Suprapubic skin (tissue), 4 donors: ENCODE measurements at regions not wholly inside any gene's neighbourhood (a gene's known extent, or its start where the extent isn't known, plus 50 kb on each side); places are given as distances from the start of the nearest gene placed in this dataset.

Experiments
- DNase-seq, 2 donors: peaks; one replicate each; pipeline ENCODE4 v3.0.0-alpha.2; 2019; ENCODE audit warnings: low spot score in 2 of 2
- H3K27ac ChIP-seq: fragments of 200-600 bp; sonication (generic); one replicate; pipeline ENCODE4 v1.5.1; 2019
- H3K27me3 ChIP-seq: fragments of 200-600 bp; sonication (generic); one replicate; pipeline ENCODE4 v1.5.1; 2019
- H3K36me3 ChIP-seq: fragments of 200-600 bp; sonication (generic); one replicate; pipeline ENCODE4 v1.5.1; 2019
- H3K4me1 ChIP-seq: fragments of 200-600 bp; sonication (generic); one replicate; pipeline ENCODE4 v1.5.1; 2019
- H3K4me3 ChIP-seq: fragments of 200-600 bp; sonication (generic); one replicate; pipeline ENCODE4 v1.5.1; 2019; ENCODE audit warnings: mild to moderate bottlenecking
- H3K9me3 ChIP-seq: fragments of 200-600 bp; sonication (generic); one replicate; pipeline ENCODE4 v1.5.1; 2019
- CTCF ChIP-seq, 2 donors: fragments of 200-600 bp in 1 of 2; fragments of 450-650 bp in 1 of 2; sonication (generic) in 1 of 2; IDR thresholded peaks; one replicate each; pipeline ENCODE4 v1.5.1; 2016 to 2019; ENCODE audit warnings: antibody characterized with exemption in 2 of 2, mild to moderate bottlenecking in 1 of 2, moderate library complexity in 1 of 2
- EP300 ChIP-seq: sonication (generic); formaldehyde crosslinking; IDR thresholded peaks from one replicate; pipeline ENCODE4 v1.6.1; 2017; ENCODE audit warnings: antibody characterized with exemption
- POLR2A ChIP-seq, 2 donors: fragments of 450-650 bp; IDR thresholded peaks; one replicate each; pipeline ENCODE4 v1.6.1; 2017; ENCODE audit warnings: antibody characterized with exemption in 2 of 2, mild to moderate bottlenecking in 2 of 2, moderate library complexity in 2 of 2
- POLR2AphosphoS5 ChIP-seq, 3 donors: sonication (generic); formaldehyde crosslinking; IDR thresholded peaks; one replicate each; pipeline ENCODE4 v1.6.1; 2017; ENCODE audit warnings: antibody characterized with exemption in 3 of 3
- WGBS: methylation state at CpG from one replicate; pipeline ENCODE4 v1.1.5; 2018; 5-methylcytosine and 5-hydroxymethylcytosine counted together

- Histone ChIP-seq H3K36me3 (no peaks in the 10 kb centered on the region), H3K27ac (no peak overlapping the region), H3K4me3 (no peak overlapping the region), H3K27me3 (peaks cover 4% of the 10 kb centered on the region), H3K4me1 (peaks cover 18% of the 10 kb centered on the region), H3K9me3 (no peaks in the 10 kb centered on the region)
- no peak for TF ChIP-seq CTCF (IDR thresholded peaks at IDR 0.05)
- no peak for DNase-seq
Observed at GRCh38 chr3:72097053-72097452, 312.1 kb upstream of the PROK2 start.

- TF ChIP-seq POLR2A (IDR thresholded peaks at IDR 0.05) (no peak), POLR2AphosphoS5 (IDR thresholded peaks at IDR 0.05) (no peak), EP300 (no peak), CTCF (IDR thresholded peaks at IDR 0.05) (no peak)
- Histone ChIP-seq H3K4me3 (no peak overlapping the region), H3K36me3 (no peaks in the 10 kb centered on the region), H3K27ac (no peak overlapping the region), H3K9me3 (no peaks in the 10 kb centered on the region), H3K4me1 (peaks cover 5% of the 10 kb centered on the region), H3K27me3 (peaks cover 3% of the 10 kb centered on the region)
- WGBS, result 40% methylated on average over 4 of the region's 4 CpGs
- no peak for DNase-seq
Observed at GRCh38 chr3:72095521-72095920, 310.6 kb upstream of the PROK2 start.

- WGBS, result 99% methylated on average over 3 of the region's 3 CpGs
- H3K36me3 ChIP-seq, result no peaks in the 10 kb centered on the region
Observed at GRCh38 chr3:72093992-72094334, 309.0 kb upstream of the PROK2 start.

GRCh38 chr3:72093270-72093991 lies 308.5 kb upstream of the PROK2 start:
- Histone ChIP-seq H3K9me3 (no peaks in the 10 kb centered on the region), H3K27ac (no peak overlapping the region), H3K36me3 (no peaks in the 10 kb centered on the region), H3K4me3 (no peak overlapping the region), H3K27me3 (no peaks in the 10 kb centered on the region), H3K4me1 (no peaks in the 10 kb centered on the region)
- TF ChIP-seq POLR2A (IDR thresholded peaks at IDR 0.05), result no peak
- TF ChIP-seq CTCF (IDR thresholded peaks at IDR 0.05), result no peak
- TF ChIP-seq EP300, result no peak
- no peak for TF ChIP-seq POLR2AphosphoS5 (IDR thresholded peaks at IDR 0.05)
- no peak for DNase-seq
- 88% methylated on average over 10 of the region's 10 CpGs for WGBS

More at GRCh38 chr3:72093992-72094334, 309.0 kb upstream of the PROK2 start:
- H3K27me3 ChIP-seq, result no peaks in the 10 kb centered on the region
- no peak overlapping the region for H3K27ac ChIP-seq
- H3K4me1 ChIP-seq, result no peaks in the 10 kb centered on the region
- H3K4me3 ChIP-seq, result no peak overlapping the region
- TF ChIP-seq POLR2AphosphoS5 (IDR thresholded peaks at IDR 0.05) (no peak), POLR2A (IDR thresholded peaks at IDR 0.05) (no peak), EP300 (no peak), CTCF (IDR thresholded peaks at IDR 0.05) (no peak)
- H3K9me3 ChIP-seq, result no peaks in the 10 kb centered on the region
- DNase-seq, result no peak

GRCh38 chr3:72092778-72093177 lies 307.8 kb upstream of the PROK2 start:
- H3K4me3 ChIP-seq, result no peak overlapping the region
- H3K27me3 ChIP-seq, result no peaks in the 10 kb centered on the region
- H3K9me3 ChIP-seq, result no peaks in the 10 kb centered on the region
- H3K36me3 ChIP-seq, result no peaks in the 10 kb centered on the region
- no peak for TF ChIP-seq CTCF (IDR thresholded peaks at IDR 0.05)
- TF ChIP-seq POLR2AphosphoS5 (IDR thresholded peaks at IDR 0.05), result no peak
- TF ChIP-seq POLR2A (IDR thresholded peaks at IDR 0.05), result no peak
- no peak for TF ChIP-seq EP300
- WGBS, result 90% methylated on average over 7 of the region's 7 CpGs
- no peak overlapping the region for H3K27ac ChIP-seq
- H3K4me1 ChIP-seq, result no peaks in the 10 kb centered on the region
- no peak for DNase-seq
